Suppressor macrophage (primary cell): ENCODE measurements at regions not wholly inside any gene's neighbourhood (a gene's known extent, or its start where the extent isn't known, plus 50 kb on each side); places are given as distances from the start of the nearest gene placed in this dataset.
"Not testable (repeated sequence)": the region's sequence is repeated elsewhere in the genome, so short reads cannot be mapped to it uniquely, and the experiment has no call there.

Experiments used
- DNase-seq, 4 experiments: peaks; one replicate each; pipeline ENCODE4 v3.0.0-alpha.2; 2020 to 2022

GRCh38 chr3:26281284-26281985 lies 341.1 kb upstream of the LRRC3B start:
- no peak for DNase-seq

GRCh38 chr3:26284503-26284902 lies 338.1 kb upstream of the LRRC3B start:
- DNase-seq = not testable (repeated sequence)

- no peak for DNase-seq
Measured at GRCh38 chr3:26291840-26292239, 330.7 kb upstream of the LRRC3B start.

- no peak for DNase-seq
Measured at GRCh38 chr3:26292780-26293179, 329.8 kb upstream of the LRRC3B start.

GRCh38 chr3:26293329-26293844 lies 329.2 kb upstream of the LRRC3B start:
- no peak for DNase-seq

GRCh38 chr3:26307192-26307591 lies 315.4 kb upstream of the LRRC3B start:
- DNase-seq = no peak

- no peak for DNase-seq
Measured at GRCh38 chr3:26307787-26308186, 314.8 kb upstream of the LRRC3B start.

GRCh38 chr3:26308454-26308853 lies 314.1 kb upstream of the LRRC3B start:
- no peak for DNase-seq

GRCh38 chr3:26309536-26309935 lies 313.0 kb upstream of the LRRC3B start:
- not testable (repeated sequence) for DNase-seq

- no peak for DNase-seq
Measured at GRCh38 chr3:26312816-26313215, 309.8 kb upstream of the LRRC3B start.

GRCh38 chr3:26316472-26316871 lies 306.1 kb upstream of the LRRC3B start:
- no peak for DNase-seq

- not testable (repeated sequence) for DNase-seq
Measured at GRCh38 chr3:26323741-26324140, 298.8 kb upstream of the LRRC3B start.

- DNase-seq = no peak
Measured at GRCh38 chr3:26340001-26340400, 282.6 kb upstream of the LRRC3B start.

- DNase-seq = no peak
Measured at GRCh38 chr3:26343647-26344046, 278.9 kb upstream of the LRRC3B start.

GRCh38 chr3:26345613-26346012 lies 277.0 kb upstream of the LRRC3B start:
- no peak for DNase-seq

- DNase-seq = no peak
Measured at GRCh38 chr3:26346497-26346896, 276.1 kb upstream of the LRRC3B start.

GRCh38 chr3:26347150-26347549 lies 275.4 kb upstream of the LRRC3B start:
- DNase-seq = no peak

- no peak for DNase-seq
Measured at GRCh38 chr3:26350853-26351252, 271.7 kb upstream of the LRRC3B start.

GRCh38 chr3:26353097-26353496 lies 269.5 kb upstream of the LRRC3B start:
- DNase-seq = no peak

GRCh38 chr3:26358405-26358804 lies 264.2 kb upstream of the LRRC3B start:
- DNase-seq = no peak

GRCh38 chr3:26365706-26366105 lies 256.9 kb upstream of the LRRC3B start:
- no peak for DNase-seq

GRCh38 chr3:26368312-26368711 lies 254.3 kb upstream of the LRRC3B start:
- DNase-seq = no peak

- no peak for DNase-seq
Measured at GRCh38 chr3:26369133-26369532, 253.4 kb upstream of the LRRC3B start.

- no peak for DNase-seq
Measured at GRCh38 chr3:26375843-26376530, 246.6 kb upstream of the LRRC3B start.
